DMS 273 (cell line): ENCODE measurements at regions not wholly inside any gene's neighbourhood (a gene's known extent, or its start where the extent isn't known, plus 50 kb on each side); places are given as distances from the start of the nearest gene placed in this dataset.

Experiments used
- DNase-seq: peaks from one replicate; lab custom pipeline; 2025; ENCODE audit not compliant: unreplicated experiment; lab: John Stamatoyannopoulos, UW

GRCh38 chr3:188026191-188026968, 127.6 kb upstream of the LPP start:
- DNase-seq, result no peak

DNA sequence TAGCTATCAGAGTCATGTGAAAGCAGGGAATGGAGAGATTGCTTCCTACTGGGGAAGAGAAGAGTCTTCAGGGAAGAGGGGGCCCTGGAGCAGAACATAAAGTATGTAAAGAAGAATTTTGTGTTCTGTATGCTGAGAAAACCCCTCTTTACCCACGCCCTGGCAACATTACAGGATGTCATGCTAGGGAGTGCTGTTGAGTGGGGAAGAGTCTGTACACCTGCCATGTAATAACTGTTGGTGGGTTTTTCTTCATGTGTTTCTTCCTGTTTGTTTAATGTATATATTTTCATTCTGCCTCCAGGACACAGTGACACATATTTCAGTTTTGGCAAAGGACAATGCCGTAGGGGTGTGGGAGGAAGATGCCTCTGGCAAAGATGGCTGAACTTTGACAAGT, 122.8 kb upstream of the LPP start:
- no peak for DNase-seq

GRCh38 chr3:188034989-188035388, 119.0 kb upstream of the LPP start:
- DNase-seq, result no peak

GRCh38 chr3:188036375-188037194, 117.4 kb upstream of the LPP start:
- DNase-seq, result no peak

DNA sequence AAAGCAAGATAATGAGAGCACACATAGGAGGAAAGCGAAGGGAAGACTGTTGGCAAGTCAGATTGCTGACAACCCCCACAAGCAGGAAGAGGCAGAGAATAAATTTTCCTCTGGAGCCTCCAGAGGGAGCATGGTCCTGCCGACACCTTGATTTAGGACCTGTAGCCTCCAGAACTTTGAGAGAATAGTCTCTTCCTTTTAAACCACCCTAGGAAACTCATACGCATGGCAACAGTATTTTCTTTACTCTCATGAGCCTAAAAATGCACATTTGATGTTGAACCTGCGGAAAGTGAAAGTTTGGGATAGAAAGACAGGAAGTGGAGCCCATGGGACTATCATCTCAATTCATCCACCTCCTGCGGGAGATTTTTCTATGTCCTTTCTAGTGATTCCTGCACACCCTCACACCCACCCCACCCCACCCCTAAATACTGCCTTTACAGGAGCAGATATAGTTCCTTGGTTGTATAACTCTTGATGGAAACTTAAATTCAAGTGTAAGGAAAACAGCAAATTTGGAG, 116.7 kb upstream of the LPP start:
- DNase-seq, result peak; percentile 62

- DNase-seq, result no peak
Observed at GRCh38 chr3:188037965-188038581, 115.9 kb upstream of the LPP start.

DNA sequence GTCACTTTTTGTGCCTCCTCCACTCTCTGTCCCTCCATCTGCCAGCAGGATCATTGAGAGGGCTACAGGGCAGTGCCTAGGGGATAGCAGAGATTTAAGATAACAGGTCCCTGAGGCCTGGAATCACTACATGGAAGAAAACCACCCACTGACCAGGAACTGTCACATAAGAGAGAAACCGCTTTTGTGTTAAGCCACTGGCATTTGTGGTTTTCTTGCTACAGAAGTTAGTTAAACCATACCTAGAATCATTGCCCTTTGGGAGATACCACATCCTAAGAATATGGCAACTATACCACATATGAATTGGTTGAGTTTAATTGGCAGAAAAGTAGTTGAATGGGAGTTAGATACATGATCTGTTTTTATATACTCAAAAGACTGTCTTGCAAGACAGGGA, 112.8 kb upstream of the LPP start:
- no peak for DNase-seq

DNA sequence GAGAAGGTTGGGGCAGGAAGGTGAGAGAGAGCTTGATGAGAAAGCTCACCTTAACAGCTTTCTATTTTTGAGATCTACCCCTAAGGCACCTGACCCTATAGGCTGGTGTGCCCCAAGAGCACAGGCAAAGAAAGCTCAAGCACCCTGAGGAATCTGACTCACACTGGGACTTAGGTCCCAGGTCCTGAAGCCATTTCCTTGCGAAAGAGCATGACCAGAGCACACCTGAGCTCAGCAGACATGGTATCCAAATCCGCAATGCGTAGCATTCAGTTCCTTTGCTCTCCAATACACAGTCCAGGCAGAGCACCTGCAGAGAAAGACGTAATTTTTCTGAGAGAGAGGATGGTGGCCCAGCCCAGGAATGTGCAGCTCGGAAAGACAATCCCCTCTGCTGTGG, 112.1 kb upstream of the LPP start:
- no peak for DNase-seq

GRCh38 chr3:188042466-188042865, 111.5 kb upstream of the LPP start:
- no peak for DNase-seq

- no peak for DNase-seq
Observed at GRCh38 chr3:188043891-188044290, 110.1 kb upstream of the LPP start.

DNA sequence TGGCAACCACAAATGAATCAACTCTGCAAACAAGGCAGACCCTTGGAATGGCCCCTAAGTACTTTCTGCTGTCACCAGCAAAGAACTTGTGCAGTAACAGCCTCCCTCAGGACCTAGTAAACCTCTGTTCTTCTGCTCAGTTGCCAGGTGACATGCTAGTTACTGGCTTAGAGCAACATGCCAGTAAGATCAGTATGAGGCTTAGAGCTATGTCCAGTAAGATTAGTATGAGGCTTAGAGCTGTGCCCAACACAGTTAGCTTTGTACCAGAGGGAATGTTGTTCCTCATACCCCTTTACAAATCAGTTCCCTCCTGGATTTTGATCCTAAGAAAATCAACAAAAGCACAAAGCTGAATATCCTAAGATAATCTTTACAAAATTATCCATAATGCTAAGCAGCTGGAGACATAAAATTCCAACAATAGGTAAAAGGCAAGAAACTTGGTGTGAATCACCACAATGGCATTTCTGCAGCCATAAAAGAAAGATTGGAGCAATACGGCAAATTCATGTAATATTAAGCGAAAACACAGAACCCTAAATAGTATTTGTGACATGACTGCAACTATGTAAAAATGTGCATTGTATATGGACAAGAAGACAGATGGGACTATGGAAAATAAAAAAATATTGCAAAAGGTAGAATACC, 107.3 kb upstream of the LPP start:
- DNase-seq, result no peak

DNA sequence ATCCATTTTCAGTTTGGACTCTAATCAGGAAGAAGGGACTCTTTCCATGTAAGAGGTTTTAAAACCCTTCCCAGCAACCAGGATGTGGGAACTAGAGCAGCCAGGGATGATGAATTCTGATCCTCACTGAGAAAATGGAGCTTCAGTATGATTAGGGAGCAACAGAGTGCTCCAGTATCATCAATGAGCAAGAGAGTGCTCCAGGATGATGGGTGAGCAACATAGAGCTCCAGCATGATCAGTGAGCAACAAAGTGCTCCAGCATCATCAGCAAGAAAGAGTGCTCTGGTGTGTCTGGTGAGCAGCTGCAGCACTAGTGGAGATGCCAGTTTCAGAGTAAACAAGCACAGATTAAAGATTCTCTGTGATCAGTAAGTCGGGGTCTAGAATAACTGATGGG, 106.4 kb upstream of the LPP start:
- no peak for DNase-seq

DNA sequence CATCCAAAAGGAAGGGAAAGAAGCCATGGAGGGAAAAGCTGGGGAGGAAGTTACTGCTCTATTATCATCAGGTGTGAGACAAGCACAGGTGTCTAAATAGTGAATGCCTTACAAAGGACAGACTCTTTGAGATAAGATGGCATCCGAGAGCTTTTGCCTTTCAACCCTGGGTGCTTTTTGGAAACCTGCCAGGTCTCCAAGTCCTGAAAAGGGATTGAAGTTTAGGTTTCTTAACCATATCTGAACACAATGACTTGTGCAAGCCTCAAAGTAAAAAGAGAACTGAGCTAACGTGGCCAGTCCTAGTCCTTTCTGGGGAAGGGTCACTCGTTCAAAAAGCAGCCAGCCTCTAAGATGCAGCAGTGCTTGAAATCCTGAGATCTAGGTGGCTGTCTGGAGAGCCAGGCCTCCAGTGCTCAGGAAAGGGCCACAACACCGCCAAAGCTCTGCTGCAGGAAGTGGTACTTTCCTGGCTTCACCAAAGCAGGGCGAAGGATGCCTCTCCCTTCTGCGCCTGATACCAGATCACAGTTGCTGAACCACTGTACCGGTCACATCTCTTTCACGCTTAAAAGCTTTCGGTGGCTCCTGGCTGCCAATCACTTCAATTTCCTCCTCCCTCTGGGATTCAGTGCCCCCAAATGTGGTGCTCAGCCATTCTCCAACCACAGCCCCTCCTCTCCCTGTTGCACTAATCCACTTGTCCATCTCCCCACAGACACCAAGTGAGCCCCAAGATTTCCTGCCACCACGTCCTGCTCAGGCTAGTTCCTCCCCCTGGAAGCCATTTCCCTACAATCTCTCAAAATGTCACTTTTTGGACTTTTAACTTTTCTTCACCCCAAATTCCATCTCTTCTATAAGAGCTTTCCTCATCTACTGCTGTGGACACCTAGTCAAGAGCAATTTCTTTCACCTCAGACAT, 104.1 kb upstream of the LPP start:
- DNase-seq, result peak; percentile 21

GRCh38 chr3:188051801-188052168, 102.2 kb upstream of the LPP start:
- DNase-seq, result no peak

- no peak for DNase-seq
Observed at GRCh38 chr3:188052169-188053035, 101.6 kb upstream of the LPP start.

- no peak for DNase-seq
Observed at GRCh38 chr3:188053036-188053340, 101.0 kb upstream of the LPP start.

GRCh38 chr3:188053710-188054380, 100.1 kb upstream of the LPP start:
- DNase-seq, result no peak

- DNase-seq, result no peak
Observed at GRCh38 chr3:188054541-188054940, 99.4 kb upstream of the LPP start.

- no peak for DNase-seq
Observed at GRCh38 chr3:188055388-188055787, 98.6 kb upstream of the LPP start.
